ENCODE measurements at regions not wholly inside any gene's neighbourhood (a gene's known extent, or its start where the extent isn't known, plus 50 kb on each side); places are given as distances from the start of the nearest gene placed in this dataset.

- TF ChIP-seq POLR2AphosphoS5 (IDR thresholded peaks at IDR 0.05): no peak
- TF ChIP-seq, protein P1, sequence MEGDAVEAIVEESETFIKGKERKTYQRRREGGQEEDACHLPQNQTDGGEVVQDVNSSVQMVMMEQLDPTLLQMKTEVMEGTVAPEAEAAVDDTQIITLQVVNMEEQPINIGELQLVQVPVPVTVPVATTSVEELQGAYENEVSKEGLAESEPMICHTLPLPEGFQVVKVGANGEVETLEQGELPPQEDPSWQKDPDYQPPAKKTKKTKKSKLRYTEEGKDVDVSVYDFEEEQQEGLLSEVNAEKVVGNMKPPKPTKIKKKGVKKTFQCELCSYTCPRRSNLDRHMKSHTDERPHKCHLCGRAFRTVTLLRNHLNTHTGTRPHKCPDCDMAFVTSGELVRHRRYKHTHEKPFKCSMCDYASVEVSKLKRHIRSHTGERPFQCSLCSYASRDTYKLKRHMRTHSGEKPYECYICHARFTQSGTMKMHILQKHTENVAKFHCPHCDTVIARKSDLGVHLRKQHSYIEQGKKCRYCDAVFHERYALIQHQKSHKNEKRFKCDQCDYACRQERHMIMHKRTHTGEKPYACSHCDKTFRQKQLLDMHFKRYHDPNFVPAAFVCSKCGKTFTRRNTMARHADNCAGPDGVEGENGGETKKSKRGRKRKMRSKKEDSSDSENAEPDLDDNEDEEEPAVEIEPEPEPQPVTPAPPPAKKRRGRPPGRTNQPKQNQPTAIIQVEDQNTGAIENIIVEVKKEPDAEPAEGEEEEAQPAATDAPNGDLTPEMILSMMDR (IDR thresholded peaks at IDR 0.05): no peak
- no peak for TF ChIP-seq POLR2A (IDR thresholded peaks at IDR 0.05)
These were observed 370.2 kb upstream of the RAB6C start for GRCh38 chr2:129609224-129609623.

Measured in prostate gland (tissue), 2 donors.